Endometrial microvascular endothelial cells (primary cell): ENCODE measurements at regions not wholly inside any gene's neighbourhood (a gene's known extent, or its start where the extent isn't known, plus 50 kb on each side); places are given as distances from the start of the nearest gene placed in this dataset.

Experiments
- in situ Hi-C: cut with HindIII; loops from 2 replicates; pipeline ENCODE4 v1.10.0; 2017; ENCODE audit warnings: low sequenced_read_pairs, low pct_unique_long_range_greater_than_20kb; ENCODE audit errors: inconsistent ontology term

DNA sequence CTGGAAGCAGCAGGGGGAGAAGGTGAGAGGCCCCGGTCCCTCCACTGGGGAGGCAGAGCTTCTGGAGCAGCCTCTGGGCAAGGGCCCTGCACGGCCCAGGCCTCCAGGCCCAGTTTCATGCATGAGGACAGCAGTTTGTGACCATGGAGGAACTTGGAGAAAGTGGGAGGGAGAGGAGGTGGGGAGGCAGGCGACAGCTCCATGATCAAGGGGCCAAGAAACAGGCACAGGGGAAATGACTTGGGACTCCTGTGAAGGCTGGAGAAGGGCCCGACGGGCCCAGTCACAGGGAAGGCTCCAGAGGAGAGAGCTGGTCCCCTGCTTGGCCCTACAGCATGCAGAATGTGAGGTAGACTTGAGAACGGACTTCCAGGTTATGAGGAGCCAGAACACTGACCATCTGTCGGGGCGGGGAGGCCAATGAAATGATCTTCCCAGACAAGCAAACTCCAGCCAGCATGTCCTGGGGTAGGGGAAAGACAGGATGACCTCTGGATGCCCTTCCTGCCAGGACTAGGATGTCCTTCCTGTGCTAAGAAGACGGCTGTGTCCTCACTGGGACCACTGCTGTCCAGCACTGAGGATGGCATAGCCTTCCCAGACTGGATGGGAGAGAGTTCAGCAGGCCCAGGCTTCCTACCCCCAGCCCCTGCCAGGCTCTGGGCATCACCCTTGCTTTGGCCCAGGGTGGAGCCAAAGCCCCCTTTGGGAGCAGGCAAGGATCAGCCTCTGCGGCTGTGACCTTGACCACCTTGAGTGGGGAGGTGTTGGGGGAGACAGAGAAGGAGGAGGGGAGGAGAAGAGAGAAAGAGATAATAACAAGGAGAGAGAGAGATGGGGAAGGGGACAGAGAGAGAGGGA is 548.2 kb downstream of the PTPRU start:
- in situ Hi-C loops: loop anchor here (25.0 kb wide), 1 partner anchor 303 kb away; no protein-coding TSS in a partner anchor

- in situ Hi-C loops: loop anchor here (25.0 kb wide), 1 partner anchor 304 kb away; no protein-coding TSS in a partner anchor
Measured at GRCh38 chr1:29783508-29784275, 547.4 kb downstream of the PTPRU start.

DNA sequence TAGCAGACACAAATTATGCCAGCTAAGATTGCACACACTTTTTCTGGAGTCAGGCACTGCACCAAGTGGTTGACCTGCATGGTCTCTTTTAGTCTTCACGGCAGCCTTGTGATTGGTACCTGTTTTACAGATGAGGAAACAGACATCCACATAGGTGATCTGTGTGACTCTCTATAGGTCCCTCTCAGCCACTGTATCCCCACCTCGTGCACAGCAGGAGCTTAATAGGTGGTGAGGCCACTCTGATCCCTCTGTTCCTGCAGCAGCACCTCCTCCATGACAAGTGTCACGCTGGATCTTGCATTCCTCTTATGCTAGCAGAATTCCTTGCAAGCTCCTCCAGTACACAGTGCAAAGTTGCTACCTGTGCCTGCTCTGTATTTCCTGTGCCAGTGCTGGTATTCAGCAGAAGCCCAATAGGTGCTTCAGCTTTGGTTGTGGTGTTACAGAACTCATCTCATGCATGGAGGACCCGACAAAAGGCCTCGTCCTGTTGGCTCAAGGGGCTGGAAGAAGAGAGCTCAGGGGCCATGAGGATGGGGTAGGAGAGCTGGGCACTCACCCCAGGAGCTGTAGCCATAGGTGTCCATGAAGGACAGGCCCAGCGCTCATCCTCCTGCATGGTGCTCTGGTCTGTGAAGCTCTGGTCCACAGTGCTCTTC is 546.7 kb downstream of the PTPRU start:
- in situ Hi-C loops: loop anchor here (25.0 kb wide), 1 partner anchor 304 kb away; no protein-coding TSS in a partner anchor

- in situ Hi-C loops: loop anchor here (25.0 kb wide), 1 partner anchor 308 kb away; no protein-coding TSS in a partner anchor
Measured at GRCh38 chr1:29779146-29779545, 542.8 kb downstream of the PTPRU start.

DNA sequence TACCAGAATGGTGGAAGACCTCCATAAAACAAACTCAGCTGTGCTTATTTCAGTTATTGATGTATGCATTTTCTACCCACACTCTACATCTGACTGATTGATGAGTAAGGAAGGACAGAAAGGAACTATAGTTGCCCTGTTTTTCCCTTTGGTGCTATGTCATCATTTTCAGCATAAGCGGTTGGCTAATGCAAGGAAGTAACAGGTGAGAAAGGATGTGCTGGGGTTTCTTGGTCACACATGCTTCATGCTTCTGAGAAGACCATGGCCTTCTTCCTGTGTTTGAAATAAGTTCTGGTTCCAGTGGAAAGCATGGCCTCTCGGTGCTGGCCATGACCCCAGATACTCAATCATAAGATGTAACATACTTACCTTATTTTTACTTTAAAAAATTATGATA is 541.2 kb downstream of the PTPRU start:
- in situ Hi-C loops: loop anchor here (25.0 kb wide), 1 partner anchor 310 kb away; no protein-coding TSS in a partner anchor

GRCh38 chr1:29774355-29774754 is 538.0 kb downstream of the PTPRU start:
- in situ Hi-C loops: no loop called here

DNA sequence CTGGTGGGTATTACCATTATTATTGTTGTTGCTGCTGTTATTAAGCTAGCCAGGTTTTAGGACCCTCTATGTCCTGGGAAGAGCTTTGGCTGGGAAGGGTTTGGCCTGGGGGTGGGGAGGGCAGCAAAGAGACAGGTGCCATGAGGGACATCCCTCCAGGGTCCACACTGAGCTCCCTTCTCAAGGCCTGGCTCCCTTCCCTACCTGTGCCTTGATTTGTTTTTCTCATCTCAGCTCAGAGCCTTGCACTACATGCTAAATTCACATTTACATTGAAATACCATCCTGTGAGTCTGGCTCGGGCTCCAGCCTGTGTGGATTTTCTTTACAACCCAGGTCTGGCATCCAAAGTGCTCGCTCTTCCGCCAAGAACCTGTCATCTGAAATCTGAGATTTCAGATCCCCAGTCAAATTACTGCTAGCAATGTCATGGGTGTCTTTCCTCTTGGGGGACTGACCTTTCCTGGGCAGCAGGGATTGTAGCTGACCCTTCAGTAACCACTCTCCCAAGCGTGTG is 536.3 kb downstream of the PTPRU start:
- in situ Hi-C loops: no loop called here

GRCh38 chr1:29767769-29768425 is 531.6 kb downstream of the PTPRU start:
- in situ Hi-C loops: no loop called here

DNA sequence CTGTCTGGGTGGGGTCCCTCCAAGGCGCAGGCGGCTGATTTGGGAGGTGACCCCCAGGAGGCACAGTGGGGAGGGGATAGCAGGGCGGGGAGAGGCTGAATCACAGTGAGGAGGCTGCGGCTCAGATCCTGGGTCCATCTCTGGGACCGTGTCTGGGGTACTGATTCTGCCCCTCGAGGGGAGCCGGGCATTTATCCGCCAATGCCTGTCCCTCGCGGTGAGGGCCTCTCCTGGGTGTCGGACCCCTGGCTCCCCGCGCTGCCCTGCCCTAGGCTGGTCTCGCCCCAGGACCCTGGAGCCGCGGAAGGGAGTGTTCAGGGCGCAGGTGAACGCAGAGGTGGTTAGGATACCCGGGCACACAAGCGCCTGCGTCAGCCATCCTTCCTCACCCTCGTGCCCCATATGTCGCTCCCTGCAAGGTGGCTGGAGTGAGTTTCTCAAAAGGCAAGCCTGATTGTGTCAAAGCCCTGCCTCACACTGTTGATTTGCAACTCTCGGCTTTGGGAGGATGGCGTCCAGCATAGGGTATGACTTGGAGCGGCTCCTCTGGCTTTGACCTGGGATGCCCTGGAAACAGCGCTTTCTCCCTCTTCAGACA is 530.9 kb downstream of the PTPRU start:
- in situ Hi-C loops: no loop called here

GRCh38 chr1:29762635-29763034 is 526.3 kb downstream of the PTPRU start:
- in situ Hi-C loops: no loop called here

- in situ Hi-C loops: no loop called here
Measured at GRCh38 chr1:29761159-29761928, 525.0 kb downstream of the PTPRU start.

- in situ Hi-C loops: no loop called here
Measured at GRCh38 chr1:29760067-29760564, 523.8 kb downstream of the PTPRU start.

DNA sequence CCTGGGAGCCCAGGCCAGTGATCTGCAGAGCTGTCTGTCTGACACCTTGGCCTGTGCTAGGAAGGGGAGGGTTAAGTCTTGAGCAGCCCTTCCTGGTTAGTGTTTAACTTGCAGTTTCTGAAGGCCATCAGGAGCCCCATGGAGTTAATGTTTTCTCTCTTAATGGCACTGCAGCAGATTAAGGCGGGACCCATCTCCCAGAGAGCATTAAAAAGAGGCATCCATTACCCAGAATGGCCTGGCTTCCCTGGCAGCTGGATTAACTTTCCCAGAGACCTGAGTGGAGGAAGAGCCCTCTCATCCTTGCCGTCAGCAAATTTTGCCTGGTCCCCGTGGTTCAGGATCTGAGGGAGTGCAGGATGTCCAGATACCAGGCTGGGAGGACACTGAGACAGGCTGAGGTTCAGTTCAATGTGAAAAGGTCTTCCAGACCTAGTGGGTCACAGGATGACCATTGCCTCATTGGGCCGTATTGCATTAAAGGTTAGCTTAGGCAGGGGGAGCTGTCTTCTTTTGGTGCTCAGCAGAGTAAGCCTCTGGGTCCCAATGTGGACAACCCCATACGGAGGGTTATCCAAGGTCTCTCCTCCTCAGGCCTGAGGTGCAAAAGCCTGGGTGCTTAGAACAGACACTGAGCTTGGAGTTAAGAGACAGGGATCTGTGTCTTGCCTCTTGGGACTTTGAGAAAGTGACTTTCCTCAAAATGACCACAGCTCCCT is 522.6 kb downstream of the PTPRU start:
- in situ Hi-C loops: no loop called here

- in situ Hi-C loops: no loop called here
Measured at GRCh38 chr1:29757866-29758780, 521.8 kb downstream of the PTPRU start.

- in situ Hi-C loops: no loop called here
Measured at GRCh38 chr1:29756901-29757725, 520.8 kb downstream of the PTPRU start.
